WTC11 (cell line): ENCODE measurements at regions not wholly inside any gene's neighbourhood (a gene's known extent, or its start where the extent isn't known, plus 50 kb on each side); places are given as distances from the start of the nearest gene placed in this dataset.

Experiments used
- ATF1 ChIP-seq: sonication (generic); formaldehyde crosslinking; IDR thresholded peaks from 2 replicates; pipeline ENCODE4 v1.8.1; 2023; ENCODE audit warnings: mild to moderate bottlenecking, moderate library complexity, missing genetic modification reagents
- ATF3 ChIP-seq: sonication (generic); formaldehyde crosslinking; conservative IDR thresholded peaks from 2 replicates; pipeline ENCODE4 v1.8.1; 2022; ENCODE audit warnings: mild to moderate bottlenecking, missing genetic modification reagents
- ATF6 ChIP-seq: sonication (generic); formaldehyde crosslinking; IDR thresholded peaks from 2 replicates; pipeline ENCODE4 v1.8.1; 2023; ENCODE audit warnings: mild to moderate bottlenecking, missing genetic modification reagents
- CTCF ChIP-seq: fragments of 200-600 bp; IDR thresholded peaks from 2 replicates; pipeline ENCODE4 v1.8.0; 2022; ENCODE audit warnings: antibody characterized with exemption
- FOXJ3 ChIP-seq: sonication (generic); formaldehyde crosslinking; IDR thresholded peaks from 2 replicates; pipeline ENCODE4 v1.9.0; 2021; ENCODE audit warnings: missing genetic modification reagents, mild to moderate bottlenecking, borderline replicate concordance
- GABPB1 ChIP-seq: sonication (generic); formaldehyde crosslinking; IDR thresholded peaks from 2 replicates; pipeline ENCODE4 v1.8.1; 2023; ENCODE audit warnings: mild to moderate bottlenecking, missing genetic modification reagents
- NFATC4 ChIP-seq: fragments of 250-450 bp; sonication (Bioruptor Pico); IDR thresholded peaks from 2 replicates; pipeline ENCODE4 v1.9.0; 2021; ENCODE audit warnings: mild to moderate bottlenecking
- NR3C1 ChIP-seq: sonication (generic); formaldehyde crosslinking; conservative IDR thresholded peaks from 2 replicates; pipeline ENCODE4 v1.8.1; 2023; ENCODE audit warnings: low read depth, mild to moderate bottlenecking, missing genetic modification reagents
- PRDM15 ChIP-seq: sonication (generic); formaldehyde crosslinking; IDR thresholded peaks from 2 replicates; pipeline ENCODE4 v1.8.0; 2022; ENCODE audit warnings: missing genetic modification reagents
- SOX15 ChIP-seq: fragments of 250-450 bp; sonication (Bioruptor Pico); IDR thresholded peaks from 2 replicates; pipeline ENCODE4 v1.9.0; 2021; ENCODE audit warnings: mild to moderate bottlenecking
- SP1 ChIP-seq: sonication (generic); formaldehyde crosslinking; conservative IDR thresholded peaks from 2 replicates; pipeline ENCODE4 v1.8.1; 2022; ENCODE audit warnings: missing genetic modification reagents
- ZNF121 ChIP-seq: sonication (generic); formaldehyde crosslinking; IDR thresholded peaks from 2 replicates; pipeline ENCODE4 v1.8.0; 2023; ENCODE audit warnings: missing genetic modification reagents
- TF ChIP-seq, protein P1 (sequence below): sonication (generic); formaldehyde crosslinking; IDR thresholded peaks from 2 replicates; pipeline ENCODE4 v1.8.1; 2022; ENCODE audit warnings: mild to moderate bottlenecking, moderate library complexity, missing genetic modification reagents
- TF ChIP-seq, protein P2 (sequence below): sonication (generic); formaldehyde crosslinking; IDR thresholded peaks from 2 replicates; pipeline ENCODE4 v1.8.1; 2023; ENCODE audit warnings: mild to moderate bottlenecking, missing genetic modification reagents

DNA sequence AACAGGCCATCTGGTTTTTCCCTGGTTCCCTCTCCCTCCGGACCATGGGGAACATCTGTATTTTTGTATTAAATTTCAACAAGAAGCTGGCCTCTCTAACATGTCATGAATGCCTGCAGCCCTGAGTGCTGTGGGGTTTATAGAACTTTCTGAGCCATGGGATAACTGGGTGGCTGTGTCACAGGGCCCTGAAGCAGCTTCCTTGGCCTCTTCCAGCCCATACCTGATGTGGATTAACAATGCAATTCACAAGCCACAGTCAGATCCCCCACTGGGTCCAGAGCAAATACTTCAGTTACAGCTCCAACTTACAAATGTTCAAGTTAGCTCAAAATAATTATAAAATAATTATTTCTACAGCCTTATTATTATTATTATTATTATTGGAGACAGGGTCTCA is 307.8 kb upstream of the CELF4 start:
- TF ChIP-seq CTCF = no peak
- no peak for TF ChIP-seq GABPB1 (CRISPR knock-in tag)
- no peak for TF ChIP-seq ZNF121 (CRISPR knock-in tag)
- TF ChIP-seq ATF1 (CRISPR knock-in tag) = no peak
- no peak for TF ChIP-seq NFATC4 (CRISPR knock-in tag)
- TF ChIP-seq FOXJ3 (CRISPR knock-in tag) = no peak
- TF ChIP-seq ATF6 (CRISPR knock-in tag) = no peak
- TF ChIP-seq SP1 = no peak
- TF ChIP-seq NR3C1 (CRISPR knock-in tag) = no peak
- TF ChIP-seq, protein P1, sequence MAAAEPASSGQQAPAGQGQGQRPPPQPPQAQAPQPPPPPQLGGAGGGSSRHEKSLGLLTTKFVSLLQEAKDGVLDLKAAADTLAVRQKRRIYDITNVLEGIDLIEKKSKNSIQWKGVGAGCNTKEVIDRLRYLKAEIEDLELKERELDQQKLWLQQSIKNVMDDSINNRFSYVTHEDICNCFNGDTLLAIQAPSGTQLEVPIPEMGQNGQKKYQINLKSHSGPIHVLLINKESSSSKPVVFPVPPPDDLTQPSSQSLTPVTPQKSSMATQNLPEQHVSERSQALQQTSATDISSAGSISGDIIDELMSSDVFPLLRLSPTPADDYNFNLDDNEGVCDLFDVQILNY (CRISPR knock-in tag) = no peak
- TF ChIP-seq, protein P2, sequence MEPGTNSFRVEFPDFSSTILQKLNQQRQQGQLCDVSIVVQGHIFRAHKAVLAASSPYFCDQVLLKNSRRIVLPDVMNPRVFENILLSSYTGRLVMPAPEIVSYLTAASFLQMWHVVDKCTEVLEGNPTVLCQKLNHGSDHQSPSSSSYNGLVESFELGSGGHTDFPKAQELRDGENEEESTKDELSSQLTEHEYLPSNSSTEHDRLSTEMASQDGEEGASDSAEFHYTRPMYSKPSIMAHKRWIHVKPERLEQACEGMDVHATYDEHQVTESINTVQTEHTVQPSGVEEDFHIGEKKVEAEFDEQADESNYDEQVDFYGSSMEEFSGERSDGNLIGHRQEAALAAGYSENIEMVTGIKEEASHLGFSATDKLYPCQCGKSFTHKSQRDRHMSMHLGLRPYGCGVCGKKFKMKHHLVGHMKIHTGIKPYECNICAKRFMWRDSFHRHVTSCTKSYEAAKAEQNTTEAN = no peak
- no peak for TF ChIP-seq SOX15
- TF ChIP-seq PRDM15 (CRISPR knock-in tag) = no peak
- TF ChIP-seq ATF3 (CRISPR knock-in tag) = no peak
